ENCODE measurements at regions not wholly inside any gene's neighbourhood (a gene's known extent, or its start where the extent isn't known, plus 50 kb on each side); places are given as distances from the start of the nearest gene placed in this dataset.

DNA sequence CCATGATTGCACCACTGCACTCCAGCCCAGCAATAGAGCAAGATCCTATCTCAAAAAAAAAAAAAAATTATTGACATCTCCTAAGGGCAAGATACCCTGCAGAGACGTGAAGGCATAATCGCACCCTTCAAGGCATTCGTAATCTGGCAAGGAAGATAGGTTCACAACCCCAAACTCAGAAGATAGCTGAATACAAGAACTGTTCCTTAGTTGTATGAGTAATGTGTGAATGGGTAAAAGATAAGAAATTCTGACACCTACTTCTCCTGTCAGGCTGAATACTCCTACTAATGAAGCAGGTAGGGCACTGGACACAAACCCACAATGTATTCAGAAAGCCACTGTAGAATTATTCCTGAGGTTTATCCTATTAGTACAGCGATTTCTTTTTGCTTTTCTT lies 882.4 kb upstream of the AUTS2 start:
- TF ChIP-seq POLR2A (IDR thresholded peaks at IDR 0.05) (no peak), POLR2AphosphoS5 (IDR thresholded peaks at IDR 0.05) (no peak)
- TF ChIP-seq, protein P1, sequence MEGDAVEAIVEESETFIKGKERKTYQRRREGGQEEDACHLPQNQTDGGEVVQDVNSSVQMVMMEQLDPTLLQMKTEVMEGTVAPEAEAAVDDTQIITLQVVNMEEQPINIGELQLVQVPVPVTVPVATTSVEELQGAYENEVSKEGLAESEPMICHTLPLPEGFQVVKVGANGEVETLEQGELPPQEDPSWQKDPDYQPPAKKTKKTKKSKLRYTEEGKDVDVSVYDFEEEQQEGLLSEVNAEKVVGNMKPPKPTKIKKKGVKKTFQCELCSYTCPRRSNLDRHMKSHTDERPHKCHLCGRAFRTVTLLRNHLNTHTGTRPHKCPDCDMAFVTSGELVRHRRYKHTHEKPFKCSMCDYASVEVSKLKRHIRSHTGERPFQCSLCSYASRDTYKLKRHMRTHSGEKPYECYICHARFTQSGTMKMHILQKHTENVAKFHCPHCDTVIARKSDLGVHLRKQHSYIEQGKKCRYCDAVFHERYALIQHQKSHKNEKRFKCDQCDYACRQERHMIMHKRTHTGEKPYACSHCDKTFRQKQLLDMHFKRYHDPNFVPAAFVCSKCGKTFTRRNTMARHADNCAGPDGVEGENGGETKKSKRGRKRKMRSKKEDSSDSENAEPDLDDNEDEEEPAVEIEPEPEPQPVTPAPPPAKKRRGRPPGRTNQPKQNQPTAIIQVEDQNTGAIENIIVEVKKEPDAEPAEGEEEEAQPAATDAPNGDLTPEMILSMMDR (IDR thresholded peaks at IDR 0.05) = no peak
- Histone ChIP-seq H3K4me3 (no peak overlapping the region), H3K9me3 (no peaks in the 10 kb centered on the region), H3K4me1 (replicated peaks) (no peaks in the 10 kb centered on the region), H3K36me3 (no peaks in the 10 kb centered on the region), H3K27ac (no peak overlapping the region), H3K27me3 (replicated peaks; ENCODE audit: insufficient read depth) (no peaks in the 10 kb centered on the region)
- no peak for DNase-seq (ENCODE audit: low spot score)
- intact Hi-C loops (cut with DNase I) = no loop called here
- WGBS = 94% methylated on average over 4 of the region's 4 CpGs

DNA sequence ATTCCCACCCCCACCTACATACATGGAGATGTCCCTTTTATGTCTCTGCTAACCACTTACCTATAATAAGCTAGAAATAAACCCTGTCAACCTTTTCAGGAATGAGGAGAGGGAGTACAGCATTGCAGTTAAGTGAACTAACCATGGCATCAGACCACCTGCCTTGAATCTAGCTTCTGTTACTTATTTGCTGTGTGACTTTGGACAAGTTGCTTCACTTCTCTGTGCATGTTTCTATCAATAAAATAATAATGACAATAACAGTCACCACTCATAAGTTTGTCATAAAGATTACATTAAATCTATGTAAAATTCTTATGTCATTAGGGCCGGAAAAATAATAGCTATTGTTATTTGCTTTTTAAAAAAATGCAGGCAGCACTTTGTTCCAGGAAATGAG lies 881.1 kb upstream of the AUTS2 start:
- intact Hi-C loops (cut with DNase I) = no loop called here
- TF ChIP-seq, protein P1 (IDR thresholded peaks at IDR 0.05) = no peak
- no peak for TF ChIP-seq POLR2A (IDR thresholded peaks at IDR 0.05)
- no peak for TF ChIP-seq POLR2AphosphoS5 (IDR thresholded peaks at IDR 0.05)
- Histone ChIP-seq H3K4me3 (no peak overlapping the region), H3K4me1 (replicated peaks) (no peaks in the 10 kb centered on the region), H3K27me3 (replicated peaks; ENCODE audit: insufficient read depth) (no peaks in the 10 kb centered on the region), H3K9me3 (no peaks in the 10 kb centered on the region), H3K36me3 (no peaks in the 10 kb centered on the region), H3K27ac (no peak overlapping the region)
- 67% methylated on average over 1 of the region's 1 CpG for WGBS
- DNase-seq (ENCODE audit: low spot score) = no peak

DNA sequence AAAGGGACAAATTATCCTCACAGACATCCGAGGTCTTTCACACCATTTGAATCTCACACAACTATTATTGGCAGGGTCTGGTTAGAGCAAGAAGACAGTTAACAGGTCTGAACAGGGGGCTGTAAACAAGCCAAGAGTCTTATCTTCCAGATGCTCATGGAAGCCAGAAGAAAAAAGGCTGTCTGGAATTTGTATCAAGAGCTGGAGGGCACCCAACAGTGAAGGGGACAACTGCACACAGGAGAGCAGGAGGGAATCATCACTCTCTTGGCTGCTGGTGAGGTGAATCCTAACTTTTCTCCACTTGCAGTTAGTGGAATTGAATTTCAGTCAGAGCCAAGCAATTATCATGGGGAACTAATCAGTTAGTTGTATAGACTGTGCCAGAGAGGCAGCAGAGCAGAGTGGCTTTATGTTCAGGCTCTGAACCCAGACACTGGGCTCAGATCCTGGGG lies 880.2 kb upstream of the AUTS2 start:
- TF ChIP-seq POLR2A (IDR thresholded peaks at IDR 0.05) = no peak
- TF ChIP-seq POLR2AphosphoS5 (IDR thresholded peaks at IDR 0.05) = no peak
- Histone ChIP-seq H3K36me3 (no peaks in the 10 kb centered on the region), H3K4me1 (replicated peaks) (no peaks in the 10 kb centered on the region), H3K9me3 (no peaks in the 10 kb centered on the region), H3K27me3 (replicated peaks; ENCODE audit: insufficient read depth) (no peaks in the 10 kb centered on the region), H3K4me3 (no peak overlapping the region), H3K27ac (no peak overlapping the region)
- WGBS = 15% methylated on average over 1 of the region's 1 CpG
- intact Hi-C loops (cut with DNase I) = no loop called here
- no peak for DNase-seq (ENCODE audit: low spot score)

DNA sequence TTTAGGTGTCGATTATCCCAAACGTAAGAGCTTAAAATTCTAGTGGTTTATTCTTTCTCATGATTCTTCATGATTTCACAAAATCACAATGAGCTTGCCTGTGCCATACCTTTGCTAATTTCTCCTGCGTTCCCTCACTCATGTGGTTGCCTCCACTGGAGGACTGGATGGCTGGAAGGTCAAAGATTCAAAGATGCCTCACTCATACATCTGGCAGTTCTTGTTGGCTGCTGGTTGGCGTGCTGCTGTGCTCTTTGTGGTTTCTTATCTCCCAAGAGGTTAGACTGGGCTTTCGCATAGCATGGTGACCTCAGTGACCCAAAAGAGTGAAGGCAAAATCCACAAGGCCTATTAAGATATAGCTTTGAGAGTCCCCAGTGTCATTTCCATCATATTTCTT lies 877.6 kb upstream of the AUTS2 start:
- no peak for TF ChIP-seq POLR2A (IDR thresholded peaks at IDR 0.05)
- no peak for TF ChIP-seq POLR2AphosphoS5 (IDR thresholded peaks at IDR 0.05)
- TF ChIP-seq, protein P1 (IDR thresholded peaks at IDR 0.05) = no peak
- Histone ChIP-seq H3K27ac (no peak overlapping the region), H3K4me1 (replicated peaks) (no peaks in the 10 kb centered on the region), H3K36me3 (no peaks in the 10 kb centered on the region), H3K9me3 (no peaks in the 10 kb centered on the region), H3K4me3 (no peak overlapping the region), H3K27me3 (replicated peaks; ENCODE audit: insufficient read depth) (no peaks in the 10 kb centered on the region)
- intact Hi-C loops (cut with DNase I) = no loop called here
- no peak for DNase-seq (ENCODE audit: low spot score)
- 97% methylated on average over 5 of the region's 5 CpGs for WGBS

DNA sequence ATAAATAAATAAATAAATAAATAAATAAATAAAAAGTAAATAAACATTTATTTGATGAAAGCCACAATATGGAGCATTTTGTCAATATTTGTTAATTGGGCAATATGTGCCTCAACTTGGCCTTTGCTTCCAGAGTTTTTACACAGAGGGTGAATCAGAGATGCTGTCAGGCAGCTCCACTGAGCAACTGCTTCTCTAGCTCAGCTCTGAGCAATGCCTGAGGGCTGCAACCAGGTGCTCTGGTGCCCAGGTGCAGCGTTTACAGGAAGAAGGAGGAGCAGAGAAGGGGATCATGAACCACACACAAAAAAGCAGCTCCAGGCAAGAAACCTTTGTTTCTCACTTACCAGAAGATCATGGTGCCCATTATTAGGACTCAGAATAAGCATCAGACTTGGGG lies 876.2 kb upstream of the AUTS2 start:
- intact Hi-C loops (cut with DNase I) = no loop called here
- no peaks in the 10 kb centered on the region for H3K36me3 ChIP-seq
- no peaks in the 10 kb centered on the region for H3K27me3 ChIP-seq (replicated peaks; ENCODE audit: insufficient read depth)
- DNase-seq (ENCODE audit: low spot score) = no peak
- no peak overlapping the region for H3K27ac ChIP-seq
- 44% methylated on average over 1 of the region's 1 CpG for WGBS
- no peak for TF ChIP-seq POLR2AphosphoS5 (IDR thresholded peaks at IDR 0.05)
- TF ChIP-seq, protein P1 (IDR thresholded peaks at IDR 0.05) = no peak
- no peak for TF ChIP-seq POLR2A (IDR thresholded peaks at IDR 0.05)
- H3K9me3 ChIP-seq = no peaks in the 10 kb centered on the region
- H3K4me3 ChIP-seq = no peak overlapping the region
- no peaks in the 10 kb centered on the region for H3K4me1 ChIP-seq (replicated peaks)
